HG03521 (cell line): ENCODE measurements at regions not wholly inside any gene's neighbourhood (a gene's known extent, or its start where the extent isn't known, plus 50 kb on each side); places are given as distances from the start of the nearest gene placed in this dataset.
"Not testable (repeated sequence)": the region's sequence is repeated elsewhere in the genome, so short reads cannot be mapped to it uniquely, and the experiment has no call there.

Source experiments
- ATAC-seq: cut with Tn5 transposase; IDR thresholded peaks from one replicate; pipeline ENCODE4 v1.9.1; 2021; ENCODE audit warnings: mild to moderate bottlenecking, moderate library complexity; ENCODE audit not compliant: unreplicated experiment

GRCh38 chr1:232579958-232580941 lies 49.7 kb downstream of the SIPA1L2 start:
- no peak for ATAC-seq

GRCh38 chr1:232579466-232579865 lies 50.5 kb downstream of the SIPA1L2 start:
- ATAC-seq: no peak

GRCh38 chr1:232578651-232579195 lies 51.2 kb downstream of the SIPA1L2 start:
- ATAC-seq: no peak

GRCh38 chr1:232577772-232578171 lies 52.2 kb downstream of the SIPA1L2 start:
- ATAC-seq: no peak

GRCh38 chr1:232576537-232576936 lies 53.4 kb downstream of the SIPA1L2 start:
- no peak for ATAC-seq

- ATAC-seq: no peak
Measured at GRCh38 chr1:232575763-232576040, 54.2 kb downstream of the SIPA1L2 start.

GRCh38 chr1:232574889-232575762 lies 54.8 kb downstream of the SIPA1L2 start:
- no peak for ATAC-seq

- no peak for ATAC-seq
Measured at GRCh38 chr1:232574077-232574476, 55.9 kb downstream of the SIPA1L2 start.

- ATAC-seq: no peak
Measured at GRCh38 chr1:232571523-232571922, 58.4 kb downstream of the SIPA1L2 start.

- no peak for ATAC-seq
Measured at GRCh38 chr1:232570007-232570406, 59.9 kb downstream of the SIPA1L2 start.

GRCh38 chr1:232569554-232569921 lies 60.4 kb downstream of the SIPA1L2 start:
- ATAC-seq: not testable (repeated sequence)

GRCh38 chr1:232568906-232569553 lies 60.9 kb downstream of the SIPA1L2 start:
- no peak for ATAC-seq

- ATAC-seq: no peak
Measured at GRCh38 chr1:232568331-232568852, 61.5 kb downstream of the SIPA1L2 start.

- no peak for ATAC-seq
Measured at GRCh38 chr1:232566093-232566492, 63.8 kb downstream of the SIPA1L2 start.

GRCh38 chr1:232562855-232563510 lies 67.0 kb downstream of the SIPA1L2 start:
- no peak for ATAC-seq

- ATAC-seq: no peak
Measured at GRCh38 chr1:232561381-232561780, 68.6 kb downstream of the SIPA1L2 start.

GRCh38 chr1:232560940-232561339 lies 69.0 kb downstream of the SIPA1L2 start:
- no peak for ATAC-seq

GRCh38 chr1:232558954-232559353 lies 71.0 kb downstream of the SIPA1L2 start:
- ATAC-seq: no peak

- ATAC-seq: no peak
Measured at GRCh38 chr1:232557502-232558191, 72.3 kb downstream of the SIPA1L2 start.

GRCh38 chr1:232557096-232557495 lies 72.8 kb downstream of the SIPA1L2 start:
- no peak for ATAC-seq
